ENCODE measurements at regions not wholly inside any gene's neighbourhood (a gene's known extent, or its start where the extent isn't known, plus 50 kb on each side); places are given as distances from the start of the nearest gene placed in this dataset.
"Not testable (repeated sequence)": the region's sequence is repeated elsewhere in the genome, so short reads cannot be mapped to it uniquely, and the experiment has no call there.

DNA sequence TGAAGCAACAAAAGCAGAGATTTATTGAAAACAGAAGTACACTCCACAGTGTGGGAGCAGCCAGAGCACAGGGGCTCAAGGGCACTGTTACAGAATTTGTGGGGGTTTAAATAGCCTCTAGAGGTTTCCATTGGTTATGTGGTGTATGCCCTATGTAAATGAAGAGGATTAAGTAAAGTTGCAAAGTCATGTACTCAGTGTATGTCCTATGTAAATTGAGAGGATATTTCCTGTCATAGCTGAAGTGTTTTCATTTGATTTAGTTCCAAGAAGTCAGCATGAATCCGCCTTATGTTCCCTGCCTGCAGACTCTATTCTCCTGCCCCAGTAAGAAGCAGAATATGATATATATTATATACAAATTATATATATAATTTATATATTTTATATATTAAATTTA lies 966.0 kb upstream of the COX7C start (continued):
- TF ChIP-seq KDM4A (IDR thresholded peaks at IDR 0.05; ENCODE audit: low read depth, low read length, severe bottlenecking) (no peak), YY1 (IDR thresholded peaks at IDR 0.05; ENCODE audit: low read depth, low read length) (no peak), CTBP2 (IDR thresholded peaks at IDR 0.05; ENCODE audit: borderline replicate concordance, insufficient read depth, insufficient read length, low read length) (no peak)

DNA sequence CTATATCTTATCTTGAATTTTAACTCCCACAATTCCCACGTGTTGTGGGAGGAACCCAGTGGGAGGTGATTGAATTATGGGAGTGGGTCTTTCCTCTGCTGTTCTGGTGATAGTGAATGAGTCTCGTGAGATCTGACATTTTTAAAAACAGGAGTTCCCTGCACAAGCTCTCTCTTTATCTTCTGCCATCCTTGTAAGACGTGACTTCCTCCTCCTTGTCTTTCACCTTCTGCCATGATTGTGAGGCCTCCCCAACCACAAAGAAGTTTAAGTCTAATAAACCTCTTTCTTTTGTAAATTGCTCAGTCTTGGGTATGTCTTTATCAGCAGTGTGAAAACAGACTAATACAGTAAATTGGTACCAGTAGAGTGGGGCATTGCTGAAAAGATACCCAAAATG lies 963.6 kb upstream of the COX7C start:
- H4K8ac ChIP-seq (ENCODE audit: extremely low read depth, insufficient read depth, low read length); H3K4me3 ChIP-seq (ENCODE audit: extremely low read depth in 1 of 4, insufficient read depth in 2 of 4, low read depth in 3 of 4, low read length in 4 of 4); H3K4me2 ChIP-seq (ENCODE audit: insufficient read depth in 1 of 2, low read depth in 2 of 2, low read length in 2 of 2); H2BK120ac ChIP-seq (replicated peaks; ENCODE audit: low read depth, low read length); H4K5ac ChIP-seq (ENCODE audit: insufficient read length, low read depth, low read length); H2AK5ac ChIP-seq (ENCODE audit: low read depth, low read length); H3K79me2 ChIP-seq (ENCODE audit: control insufficient read depth in 1 of 2, insufficient read depth in 2 of 2, low read length in 2 of 2); H2BK20ac ChIP-seq (ENCODE audit: low read length); POLR2A ChIA-PET (ENCODE audit: partially characterized antibody); H4K91ac ChIP-seq (replicated peaks; ENCODE audit: insufficient read length, low read length); H2BK12ac ChIP-seq (ENCODE audit: low read depth, low read length); H3K23me2 ChIP-seq (ENCODE audit: low read depth, low read length); H2AFZ ChIP-seq (ENCODE audit: low read length); H3K9ac ChIP-seq (replicated peaks in 1 of 4; ENCODE audit: extremely low read depth in 1 of 4, low read depth in 3 of 4, low read length in 3 of 4); H3K4me1 ChIP-seq (replicated peaks in 1 of 4; ENCODE audit: control insufficient read depth in 3 of 4, insufficient read depth in 4 of 4, low read length in 3 of 4); H3K36me3 ChIP-seq (ENCODE audit: control insufficient read depth in 2 of 4, insufficient read depth in 4 of 4, low read length in 3 of 4); H3K79me1 ChIP-seq (ENCODE audit: low read depth, low read length); H3K56ac ChIP-seq (replicated peaks; ENCODE audit: insufficient read length, low read depth, low read length); H4K20me1 ChIP-seq (replicated peaks in 1 of 2; ENCODE audit: control insufficient read depth in 1 of 2, insufficient read depth in 2 of 2, low read length in 2 of 2); H2BK5ac ChIP-seq (ENCODE audit: low read depth, low read length); H3K9me3 ChIP-seq (ENCODE audit: insufficient read depth in 2 of 2, low read depth in 1 of 2, low read length in 1 of 2); H3K14ac ChIP-seq (ENCODE audit: insufficient read length); DNase-seq (ENCODE audit: low read depth in 1 of 2, low spot score in 2 of 2); H3K27ac ChIP-seq (ENCODE audit: low read depth, low read length); H3K23ac ChIP-seq (ENCODE audit: insufficient read length); H3K27me3 ChIP-seq (replicated peaks in 1 of 4; ENCODE audit: control insufficient read depth in 3 of 4, extremely low read depth in 1 of 4, insufficient read depth in 3 of 4, low read length in 3 of 4); FAIRE-seq; H3K4ac ChIP-seq (replicated peaks; ENCODE audit: insufficient read length, low read depth, low read length); H3K18ac ChIP-seq (ENCODE audit: extremely low read depth, low read length); H2BK15ac ChIP-seq (ENCODE audit: low read length): not testable (repeated sequence)
- WGBS, 2 experiments (ENCODE audit: extremely low coverage in 1 of 2, insufficient coverage in 1 of 2, insufficient read length in 1 of 2, insufficient replicate concordance in 2 of 2, low coverage in 1 of 2, low lambda C conversion rate in 2 of 2, missing lambda C conversion rate in 1 of 2), result 90% methylated on average over 3 of the region's 3 CpGs; no CpG with 5 or more reads in 1 of the 2 experiments
- CTCF ChIA-PET (ENCODE audit: partially characterized antibody), result interaction anchor here (1.1 kb wide), 1 partner anchor 30 kb away, joined by 4 read pairs; no protein-coding TSS in a partner anchor

All from H1 (cell line).